ENCODE measurements at regions not wholly inside any gene's neighbourhood (a gene's known extent, or its start where the extent isn't known, plus 50 kb on each side); places are given as distances from the start of the nearest gene placed in this dataset.

- H3K36me3 ChIP-seq (ENCODE audit: control insufficient read depth in 4 of 4, insufficient read depth in 4 of 4, low read length in 4 of 4), result no peaks in the 10 kb centered on the region
- 55 to 72% methylated on average over 2 of the region's 2 CpGs for WGBS, 2 donors
- no peak overlapping the region for H3K9ac ChIP-seq (ENCODE audit: insufficient read depth in 1 of 2, low read length in 2 of 2)
- no peak overlapping the region for H3K27ac ChIP-seq (ENCODE audit: low read depth in 1 of 2, low read length in 1 of 2)
- H3K4me1 ChIP-seq (ENCODE audit: control insufficient read depth in 5 of 5, insufficient read depth in 5 of 5, low read length in 5 of 5), result no peaks in the 10 kb centered on the region
- DNase-seq (no peak), ATAC-seq (ENCODE audit: insufficient read depth, low FRiP score) (no peak)
- no peaks in the 10 kb centered on the region for H3K27me3 ChIP-seq (ENCODE audit: control insufficient read depth in 3 of 3, insufficient read depth in 3 of 3, low read length in 2 of 3)
- H3K9me3 ChIP-seq (ENCODE audit: control insufficient read depth in 4 of 4, insufficient read depth in 3 of 4, low read length in 3 of 4), result peaks cover 0 to 2% (median 0%) of the 10 kb centered on the region in 4 donors
- no peak for TF ChIP-seq CTCF (IDR thresholded peaks at IDR 0.05; ENCODE audit: control extremely low read depth, extremely low read depth)
- no peak overlapping the region for H3K4me3 ChIP-seq
Measured at GRCh38 chr2:198368089-198368488, 563.7 kb downstream of the PLCL1 start.

GRCh38 chr2:198362740-198363139 lies 558.3 kb downstream of the PLCL1 start:
- 68 to 69% methylated on average over 1 of the region's 1 CpG for WGBS, 2 donors
- peaks cover 0 to 3% (median 0%) of the 10 kb centered on the region in 3 donors for H3K27me3 ChIP-seq (ENCODE audit: control insufficient read depth in 3 of 3, insufficient read depth in 3 of 3, low read length in 2 of 3)
- ATAC-seq (ENCODE audit: insufficient read depth, low FRiP score) (no peak), DNase-seq (peak in 1 of 3 donors; percentile 23)
- peaks cover 0 to 5% (median 0%) of the 10 kb centered on the region in 5 donors for H3K4me1 ChIP-seq (ENCODE audit: control insufficient read depth in 5 of 5, insufficient read depth in 5 of 5, low read length in 5 of 5)
- H3K4me3 ChIP-seq, result no peak overlapping the region
- H3K36me3 ChIP-seq (ENCODE audit: control insufficient read depth in 4 of 4, insufficient read depth in 4 of 4, low read length in 4 of 4), result no peaks in the 10 kb centered on the region
- no peak for TF ChIP-seq CTCF (IDR thresholded peaks at IDR 0.05; ENCODE audit: control extremely low read depth, extremely low read depth)
- H3K9ac ChIP-seq (ENCODE audit: insufficient read depth in 1 of 2, low read length in 2 of 2), result no peak overlapping the region
- H3K9me3 ChIP-seq (ENCODE audit: control insufficient read depth in 4 of 4, insufficient read depth in 3 of 4, low read length in 3 of 4), result no peaks in the 10 kb centered on the region
- H3K27ac ChIP-seq (ENCODE audit: low read depth in 1 of 2, low read length in 1 of 2), result no peak overlapping the region

- Histone ChIP-seq H3K36me3 (ENCODE audit: control insufficient read depth in 4 of 4, insufficient read depth in 4 of 4, low read length in 4 of 4) (no peaks in the 10 kb centered on the region), H3K9me3 (ENCODE audit: control insufficient read depth in 4 of 4, insufficient read depth in 3 of 4, low read length in 3 of 4) (no peaks in the 10 kb centered on the region), H3K27ac (ENCODE audit: low read depth in 1 of 2, low read length in 1 of 2) (no peak overlapping the region), H3K4me3 (no peak overlapping the region), H3K27me3 (ENCODE audit: control insufficient read depth in 3 of 3, insufficient read depth in 3 of 3, low read length in 2 of 3) (peaks cover 0 to 3% (median 0%) of the 10 kb centered on the region in 3 donors), H3K4me1 (ENCODE audit: control insufficient read depth in 5 of 5, insufficient read depth in 5 of 5, low read length in 5 of 5) (peaks cover 0 to 5% (median 0%) of the 10 kb centered on the region in 5 donors), H3K9ac (ENCODE audit: insufficient read depth in 1 of 2, low read length in 2 of 2) (no peak overlapping the region)
- TF ChIP-seq CTCF (IDR thresholded peaks at IDR 0.05; ENCODE audit: control extremely low read depth, extremely low read depth), result no peak
- DNase-seq (no peak), ATAC-seq (ENCODE audit: insufficient read depth, low FRiP score) (no peak)
- 79 to 88% methylated on average over 5 of the region's 5 CpGs for WGBS, 2 donors
Measured at GRCh38 chr2:198359308-198359707, 554.9 kb downstream of the PLCL1 start.

GRCh38 chr2:198356157-198356556 lies 551.8 kb downstream of the PLCL1 start:
- H3K4me1 ChIP-seq (ENCODE audit: control insufficient read depth in 5 of 5, insufficient read depth in 5 of 5, low read length in 5 of 5), result no peaks in the 10 kb centered on the region
- no peaks in the 10 kb centered on the region for H3K9me3 ChIP-seq (ENCODE audit: control insufficient read depth in 4 of 4, insufficient read depth in 3 of 4, low read length in 3 of 4)
- DNase-seq (no peak), ATAC-seq (ENCODE audit: insufficient read depth, low FRiP score) (no peak)
- no peak overlapping the region for H3K27ac ChIP-seq (ENCODE audit: low read depth in 1 of 2, low read length in 1 of 2)
- H3K9ac ChIP-seq (ENCODE audit: insufficient read depth in 1 of 2, low read length in 2 of 2), result no peak overlapping the region
- no peak overlapping the region for H3K4me3 ChIP-seq
- no peaks in the 10 kb centered on the region for H3K36me3 ChIP-seq (ENCODE audit: control insufficient read depth in 4 of 4, insufficient read depth in 4 of 4, low read length in 4 of 4)
- TF ChIP-seq CTCF (IDR thresholded peaks at IDR 0.05; ENCODE audit: control extremely low read depth, extremely low read depth), result no peak
- H3K27me3 ChIP-seq (ENCODE audit: control insufficient read depth in 3 of 3, insufficient read depth in 3 of 3, low read length in 2 of 3), result peaks cover 0 to 3% (median 0%) of the 10 kb centered on the region in 3 donors
- 84 to 85% methylated on average over 4 of the region's 4 CpGs for WGBS, 2 donors
